ENCODE measurements at regions not wholly inside any gene's neighbourhood (a gene's known extent, or its start where the extent isn't known, plus 50 kb on each side); places are given as distances from the start of the nearest gene placed in this dataset.
"Not testable (repeated sequence)": the region's sequence is repeated elsewhere in the genome, so short reads cannot be mapped to it uniquely, and the experiment has no call there.

DNA sequence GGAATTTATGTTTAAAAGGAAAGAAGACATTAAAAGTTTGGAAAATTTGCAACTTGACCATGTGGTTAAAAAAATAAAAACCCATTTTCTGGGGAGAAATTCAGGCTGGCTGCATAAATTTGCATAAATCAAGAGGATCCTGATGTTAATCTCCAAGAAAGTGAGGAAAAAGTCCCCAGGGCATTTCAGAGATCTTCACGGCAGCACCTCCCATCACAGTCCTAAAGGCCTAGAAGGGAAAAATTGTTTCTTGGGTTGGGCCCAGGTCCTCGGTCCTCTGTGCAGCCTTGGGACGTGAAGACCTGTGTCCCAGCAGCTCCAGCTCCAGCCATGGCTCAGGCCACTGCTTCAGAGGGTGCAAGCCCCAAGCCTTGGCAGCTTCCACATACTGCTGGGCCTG is 560.3 kb downstream of the PRIM2 start:
- H3K4me2 ChIP-seq (ENCODE audit: insufficient read depth, low read length); H3K9me3 ChIP-seq (ENCODE audit: low read depth, low read length); H3K4me1 ChIP-seq (ENCODE audit: insufficient read depth, low read length); H3K79me2 ChIP-seq (ENCODE audit: insufficient read depth, low read length); DNase-seq (ENCODE audit: insufficient read length, low spot score, missing footprints); H3K4me3 ChIP-seq (ENCODE audit: insufficient read depth, low read length); H3K27ac ChIP-seq (ENCODE audit: low read depth, low read length); H3K27me3 ChIP-seq (ENCODE audit: insufficient read depth, low read length); H3K36me3 ChIP-seq (ENCODE audit: insufficient read depth, low read length); H2AFZ ChIP-seq (ENCODE audit: low read length); H4K20me1 ChIP-seq (ENCODE audit: insufficient read depth, low read length): not testable (repeated sequence)

DNA sequence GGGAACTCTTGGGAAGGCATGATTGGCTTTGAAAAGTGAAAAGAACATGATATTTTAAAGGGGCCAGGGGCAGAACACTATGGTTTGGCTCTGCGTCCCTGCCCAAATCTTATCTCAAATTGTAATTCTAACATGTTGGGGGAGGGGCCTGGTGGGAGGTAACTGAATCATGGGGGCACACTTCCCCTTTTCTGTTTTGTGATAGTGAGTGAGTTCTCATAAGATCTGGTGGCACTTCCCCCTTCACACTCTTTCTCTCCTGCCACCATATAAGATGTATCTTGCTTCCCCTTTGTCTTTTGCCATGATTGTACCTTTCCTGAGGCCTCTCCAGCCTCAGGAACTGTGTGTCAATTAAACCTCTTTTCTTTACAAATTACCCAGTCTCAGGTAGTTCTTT is 561.4 kb downstream of the PRIM2 start:
- not testable (repeated sequence) for H3K9me3 ChIP-seq (ENCODE audit: low read depth, low read length); H3K79me2 ChIP-seq (ENCODE audit: insufficient read depth, low read length); DNase-seq (ENCODE audit: insufficient read length, low spot score, missing footprints); H2AFZ ChIP-seq (ENCODE audit: low read length); H3K4me3 ChIP-seq (ENCODE audit: insufficient read depth, low read length); H4K20me1 ChIP-seq (ENCODE audit: insufficient read depth, low read length); H3K27ac ChIP-seq (ENCODE audit: low read depth, low read length); H3K4me1 ChIP-seq (ENCODE audit: insufficient read depth, low read length); H3K4me2 ChIP-seq (ENCODE audit: insufficient read depth, low read length); H3K36me3 ChIP-seq (ENCODE audit: insufficient read depth, low read length); H3K27me3 ChIP-seq (ENCODE audit: insufficient read depth, low read length)

DNA sequence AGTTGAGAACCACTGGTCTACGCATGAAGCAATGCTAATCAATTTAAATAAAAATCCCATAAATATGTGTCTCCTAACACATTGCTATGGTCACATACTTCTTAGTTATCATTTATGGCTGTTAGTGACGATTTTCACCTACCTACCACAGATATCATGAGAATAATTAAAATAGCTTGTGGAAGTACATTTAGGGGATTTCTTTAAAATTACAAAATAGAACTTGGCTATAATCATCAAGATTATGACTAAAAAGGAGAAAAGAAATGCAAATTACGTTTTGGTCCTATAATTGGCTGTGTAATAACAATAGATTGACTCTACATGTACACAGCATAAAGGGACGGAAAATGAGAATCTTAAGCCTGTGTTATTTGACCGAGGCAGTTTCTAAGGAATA is 581.4 kb downstream of the PRIM2 start:
- not testable (repeated sequence) for H3K36me3 ChIP-seq (ENCODE audit: insufficient read depth, low read length); H3K27ac ChIP-seq (ENCODE audit: low read depth, low read length); H4K20me1 ChIP-seq (ENCODE audit: insufficient read depth, low read length); H3K9me3 ChIP-seq (ENCODE audit: low read depth, low read length); H3K4me1 ChIP-seq (ENCODE audit: insufficient read depth, low read length); H3K4me2 ChIP-seq (ENCODE audit: insufficient read depth, low read length); H3K27me3 ChIP-seq (ENCODE audit: insufficient read depth, low read length); DNase-seq (ENCODE audit: insufficient read length, low spot score, missing footprints); H2AFZ ChIP-seq (ENCODE audit: low read length); H3K4me3 ChIP-seq (ENCODE audit: insufficient read depth, low read length); H3K79me2 ChIP-seq (ENCODE audit: insufficient read depth, low read length)

DNA sequence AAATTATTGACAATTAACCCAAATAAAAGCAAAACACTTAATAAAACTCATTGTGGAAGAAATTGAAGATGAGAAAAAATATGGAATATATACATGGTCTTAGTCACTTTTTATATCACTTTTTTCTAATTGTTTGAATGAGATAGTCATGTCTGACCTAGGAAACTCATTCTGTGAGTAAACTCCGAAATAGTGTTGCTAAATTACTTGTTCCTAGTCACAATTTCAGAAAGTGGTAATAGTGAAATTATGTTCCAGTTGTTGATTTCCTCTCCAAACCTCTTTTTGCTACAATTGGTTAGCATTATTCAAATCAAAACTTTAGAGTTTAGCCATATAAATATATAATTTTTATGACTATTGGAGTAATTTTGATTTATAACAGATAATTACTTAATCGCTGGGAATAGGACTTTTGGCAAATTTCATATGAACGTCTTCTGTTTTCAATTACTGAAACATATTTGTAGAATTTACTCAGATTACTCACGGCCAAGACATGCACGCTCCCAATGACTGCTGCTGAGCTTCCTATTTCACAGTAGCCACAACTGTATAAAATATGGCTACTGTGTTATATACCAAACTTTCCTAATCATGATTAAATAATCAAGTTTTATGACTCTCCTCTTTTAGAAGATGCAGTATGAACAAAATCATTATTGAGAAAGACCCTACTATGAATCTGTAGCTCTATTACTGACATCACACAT is 583.4 kb downstream of the PRIM2 start:
- H3K4me2 ChIP-seq (ENCODE audit: insufficient read depth, low read length); H2AFZ ChIP-seq (ENCODE audit: low read length); H3K36me3 ChIP-seq (ENCODE audit: insufficient read depth, low read length); H3K4me1 ChIP-seq (ENCODE audit: insufficient read depth, low read length); DNase-seq (ENCODE audit: insufficient read length, low spot score, missing footprints); H3K27ac ChIP-seq (ENCODE audit: low read depth, low read length); H4K20me1 ChIP-seq (ENCODE audit: insufficient read depth, low read length); H3K27me3 ChIP-seq (ENCODE audit: insufficient read depth, low read length); H3K79me2 ChIP-seq (ENCODE audit: insufficient read depth, low read length); H3K4me3 ChIP-seq (ENCODE audit: insufficient read depth, low read length); H3K9me3 ChIP-seq (ENCODE audit: low read depth, low read length): not testable (repeated sequence)

DNA sequence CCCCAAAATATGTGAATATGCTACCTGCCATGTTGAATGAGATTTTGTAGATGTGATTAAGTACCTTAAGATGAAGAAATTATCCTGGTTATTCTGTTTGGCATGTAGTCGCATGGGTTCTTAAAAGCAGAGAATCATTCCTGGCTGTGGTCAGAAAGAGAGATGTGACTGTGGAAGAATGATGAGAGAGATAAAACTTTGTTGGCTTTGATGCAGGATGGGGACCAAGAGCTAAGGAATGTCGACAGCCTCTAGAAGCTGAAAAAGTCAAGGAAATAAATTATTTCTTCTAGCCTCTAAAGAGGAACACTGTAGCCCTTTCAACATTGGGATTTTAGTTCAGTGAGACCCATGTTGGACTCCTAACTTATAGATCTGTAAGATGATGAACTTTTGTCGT is 584.0 kb downstream of the PRIM2 start:
- not testable (repeated sequence) for DNase-seq (ENCODE audit: insufficient read length, low spot score, missing footprints); H3K27ac ChIP-seq (ENCODE audit: low read depth, low read length)

DNA sequence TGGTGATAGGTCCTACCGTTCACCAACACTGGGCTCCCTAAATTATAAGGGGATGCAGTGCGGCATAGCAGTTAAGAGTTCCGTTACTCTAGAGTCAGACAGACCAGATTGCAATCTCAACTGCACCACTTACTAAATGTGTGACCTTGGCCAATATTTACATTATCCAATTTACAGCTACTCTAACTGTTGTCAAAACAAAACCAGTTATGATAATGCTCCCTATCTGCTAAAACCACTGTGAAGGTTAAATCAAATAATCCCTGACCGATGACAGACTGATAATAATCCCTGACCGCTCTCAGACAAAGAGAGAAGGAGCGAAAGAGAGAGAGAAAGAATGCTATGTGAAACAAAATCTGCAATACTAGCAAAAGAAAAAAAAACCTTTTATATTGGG is 586.9 kb downstream of the PRIM2 start:
- H4K20me1 ChIP-seq (ENCODE audit: insufficient read depth, low read length); H2AFZ ChIP-seq (ENCODE audit: low read length); H3K4me1 ChIP-seq (ENCODE audit: insufficient read depth, low read length); H3K79me2 ChIP-seq (ENCODE audit: insufficient read depth, low read length); H3K36me3 ChIP-seq (ENCODE audit: insufficient read depth, low read length); H3K9me3 ChIP-seq (ENCODE audit: low read depth, low read length); H3K4me2 ChIP-seq (ENCODE audit: insufficient read depth, low read length); H3K4me3 ChIP-seq (ENCODE audit: insufficient read depth, low read length); DNase-seq (ENCODE audit: insufficient read length, low spot score, missing footprints); H3K27ac ChIP-seq (ENCODE audit: low read depth, low read length); H3K27me3 ChIP-seq (ENCODE audit: insufficient read depth, low read length): not testable (repeated sequence)

More for the DNA sequence above, 584.0 kb downstream of the PRIM2 start:
- H3K4me3 ChIP-seq (ENCODE audit: insufficient read depth, low read length); H3K4me2 ChIP-seq (ENCODE audit: insufficient read depth, low read length); H3K79me2 ChIP-seq (ENCODE audit: insufficient read depth, low read length); H3K9me3 ChIP-seq (ENCODE audit: low read depth, low read length); H3K27me3 ChIP-seq (ENCODE audit: insufficient read depth, low read length); H2AFZ ChIP-seq (ENCODE audit: low read length); H3K4me1 ChIP-seq (ENCODE audit: insufficient read depth, low read length); H3K36me3 ChIP-seq (ENCODE audit: insufficient read depth, low read length); H4K20me1 ChIP-seq (ENCODE audit: insufficient read depth, low read length): not testable (repeated sequence)

DNA sequence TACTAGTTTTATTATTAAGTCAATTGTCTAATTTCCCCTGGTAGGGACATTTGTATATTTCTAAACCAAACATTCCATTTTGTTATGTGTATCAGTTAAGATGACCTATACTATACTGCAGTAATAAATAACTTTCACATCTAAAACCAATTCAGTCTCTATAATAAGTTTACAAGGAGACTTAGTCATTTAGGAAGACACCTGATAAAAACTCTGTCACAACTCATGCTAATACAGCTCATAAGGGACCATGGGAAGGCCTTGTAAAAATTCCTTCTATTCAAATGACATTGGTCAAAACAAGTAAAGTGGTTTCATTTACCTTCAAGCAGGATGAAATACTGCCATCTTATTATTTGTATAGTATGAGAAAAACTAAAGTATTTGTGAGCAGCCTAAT is 597.9 kb downstream of the PRIM2 start:
- H3K27me3 ChIP-seq (ENCODE audit: insufficient read depth, low read length); H3K4me1 ChIP-seq (ENCODE audit: insufficient read depth, low read length); H3K4me3 ChIP-seq (ENCODE audit: insufficient read depth, low read length); H2AFZ ChIP-seq (ENCODE audit: low read length); H3K79me2 ChIP-seq (ENCODE audit: insufficient read depth, low read length); H3K36me3 ChIP-seq (ENCODE audit: insufficient read depth, low read length); H3K4me2 ChIP-seq (ENCODE audit: insufficient read depth, low read length); H4K20me1 ChIP-seq (ENCODE audit: insufficient read depth, low read length); H3K27ac ChIP-seq (ENCODE audit: low read depth, low read length); DNase-seq (ENCODE audit: insufficient read length, low spot score, missing footprints); H3K9me3 ChIP-seq (ENCODE audit: low read depth, low read length): not testable (repeated sequence)

DNA sequence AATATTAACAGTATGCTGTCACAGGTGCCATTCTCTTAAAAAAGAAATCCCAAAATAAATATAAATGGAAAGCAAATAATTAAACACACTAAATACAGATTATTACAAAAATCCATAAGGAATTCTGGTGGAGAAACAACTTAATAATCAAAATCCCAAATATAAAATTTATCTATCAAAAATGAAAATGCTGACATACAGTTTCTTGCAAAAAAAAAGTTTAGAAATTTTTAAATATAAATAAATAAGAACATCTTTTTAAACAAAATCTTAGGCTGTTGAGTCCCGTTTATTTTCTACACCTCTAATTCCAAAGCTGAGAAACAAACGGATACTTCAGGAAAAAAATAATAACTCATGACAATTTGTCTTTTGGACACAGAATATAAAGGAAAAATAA is 625.5 kb downstream of the PRIM2 start:
- not testable (repeated sequence) for H2AFZ ChIP-seq (ENCODE audit: low read length); DNase-seq (ENCODE audit: insufficient read length, low spot score, missing footprints); H3K36me3 ChIP-seq (ENCODE audit: insufficient read depth, low read length); H3K27me3 ChIP-seq (ENCODE audit: insufficient read depth, low read length); H3K27ac ChIP-seq (ENCODE audit: low read depth, low read length); H3K4me3 ChIP-seq (ENCODE audit: insufficient read depth, low read length); H3K79me2 ChIP-seq (ENCODE audit: insufficient read depth, low read length); H4K20me1 ChIP-seq (ENCODE audit: insufficient read depth, low read length); H3K4me1 ChIP-seq (ENCODE audit: insufficient read depth, low read length); H3K4me2 ChIP-seq (ENCODE audit: insufficient read depth, low read length); H3K9me3 ChIP-seq (ENCODE audit: low read depth, low read length)

DNA sequence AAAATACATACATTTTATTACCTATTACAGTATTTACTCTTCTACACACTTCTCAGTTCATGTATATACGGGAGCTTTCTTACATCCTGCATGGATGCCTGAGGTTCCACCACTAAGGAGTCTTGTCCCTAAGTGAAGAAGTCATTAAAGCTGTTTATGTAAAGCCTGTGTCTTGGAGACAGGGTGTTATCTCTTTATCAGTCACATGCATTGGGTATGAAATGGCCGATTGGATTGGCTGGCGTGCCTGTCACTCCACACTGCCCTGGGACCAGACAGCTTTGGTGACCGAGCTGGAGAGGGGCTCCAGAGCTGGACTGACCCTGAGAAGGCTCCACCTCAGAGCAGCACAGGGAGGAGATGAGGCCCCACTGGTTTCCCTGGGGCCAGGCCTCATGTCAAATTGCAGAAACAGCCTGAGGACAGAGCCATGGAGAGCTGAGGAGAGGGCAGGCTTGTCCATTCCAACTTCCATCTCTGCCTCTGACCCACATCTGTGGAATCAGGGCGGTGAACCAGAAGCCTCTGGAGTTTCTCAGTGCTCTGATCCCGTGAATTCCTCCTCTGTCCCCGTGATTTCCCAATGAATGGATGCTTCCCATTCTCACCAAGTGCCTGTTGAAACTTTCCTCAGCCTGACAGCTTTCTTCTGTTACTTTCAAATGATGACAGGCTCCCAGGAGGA is 628.8 kb downstream of the PRIM2 start:
- H3K4me1 ChIP-seq (ENCODE audit: insufficient read depth, low read length); H3K79me2 ChIP-seq (ENCODE audit: insufficient read depth, low read length); H2AFZ ChIP-seq (ENCODE audit: low read length); H3K27me3 ChIP-seq (ENCODE audit: insufficient read depth, low read length); H3K9me3 ChIP-seq (ENCODE audit: low read depth, low read length); DNase-seq (ENCODE audit: insufficient read length, low spot score, missing footprints); H3K4me3 ChIP-seq (ENCODE audit: insufficient read depth, low read length); H3K27ac ChIP-seq (ENCODE audit: low read depth, low read length); H3K36me3 ChIP-seq (ENCODE audit: insufficient read depth, low read length); H3K4me2 ChIP-seq (ENCODE audit: insufficient read depth, low read length); H4K20me1 ChIP-seq (ENCODE audit: insufficient read depth, low read length): not testable (repeated sequence)

All from osteoblast (primary cell).